H9 (cell line): ENCODE measurements at regions not wholly inside any gene's neighbourhood (a gene's known extent, or its start where the extent isn't known, plus 50 kb on each side); places are given as distances from the start of the nearest gene placed in this dataset.

Experiments
- DNase-seq: peaks from one replicate; pipeline ENCODE4 v3.0.0-alpha.2; 2017
- H2AFZ ChIP-seq: one replicate; pipeline ENCODE4 v1.6.1; 2013; ENCODE audit warnings: mild to moderate bottlenecking, low read length, control low read depth, moderate library complexity
- H2AK5ac ChIP-seq: 2 replicates; pipeline ENCODE4 v1.6.1; 2013; ENCODE audit warnings: low read length, control low read depth, mixed read lengths; ENCODE audit not compliant: insufficient read length
- H2BK120ac ChIP-seq: one replicate; pipeline ENCODE4 v1.6.1; 2013; ENCODE audit warnings: low read depth, mild to moderate bottlenecking, low read length, control low read depth, inconsistent platforms; ENCODE audit not compliant: poor library complexity, severe bottlenecking
- H2BK12ac ChIP-seq: 2 replicates; pipeline ENCODE4 v1.6.1; 2013; ENCODE audit warnings: low read length, control low read depth, mixed read lengths, low read depth; ENCODE audit not compliant: insufficient read length
- H2BK15ac ChIP-seq: 2 replicates; pipeline ENCODE4 v1.6.1; 2013; ENCODE audit warnings: low read depth, low read length, control low read depth
- H2BK20ac ChIP-seq: one replicate; pipeline ENCODE4 v1.6.1; 2013; ENCODE audit warnings: low read depth, mild to moderate bottlenecking, low read length, control low read depth, inconsistent platforms; ENCODE audit not compliant: poor library complexity, severe bottlenecking
- H2BK5ac ChIP-seq: 2 replicates; pipeline ENCODE4 v1.6.1; 2013; ENCODE audit warnings: low read length, control low read depth, mixed read lengths; ENCODE audit not compliant: insufficient read length
- H3K14ac ChIP-seq: 2 replicates; pipeline ENCODE4 v1.6.1; 2013; ENCODE audit warnings: low read length, control low read depth; ENCODE audit not compliant: insufficient read depth
- H3K18ac ChIP-seq: 2 replicates; pipeline ENCODE4 v1.6.1; 2013; ENCODE audit warnings: low read depth, mild to moderate bottlenecking, mixed read lengths, low read length, control low read depth; ENCODE audit not compliant: insufficient read length
- H3K23ac ChIP-seq: 2 replicates; pipeline ENCODE4 v1.6.1; 2013; ENCODE audit warnings: low read length, control low read depth, mixed read lengths, low read depth; ENCODE audit not compliant: insufficient read length
- H3K23me2 ChIP-seq: 2 replicates; pipeline ENCODE4 v1.6.1; 2013; ENCODE audit warnings: low read depth, mild to moderate bottlenecking, mixed read lengths, low read length, control low read depth; ENCODE audit not compliant: insufficient read length, poor library complexity, severe bottlenecking
- H3K27ac ChIP-seq: 2 replicates; pipeline ENCODE4 v1.5.1; 2013; ENCODE audit warnings: low read length, control low read depth, mixed read lengths, low read depth; ENCODE audit not compliant: insufficient read length
- H3K27me3 ChIP-seq: 2 replicates; pipeline ENCODE4 v1.6.1; 2013; ENCODE audit warnings: low read length, control low read depth, inconsistent platforms; ENCODE audit not compliant: insufficient read depth
- H3K4ac ChIP-seq: 2 replicates; pipeline ENCODE4 v1.6.1; 2013; ENCODE audit warnings: low read depth, mild to moderate bottlenecking, control low read depth, inconsistent platforms, low read length, moderate library complexity
- H3K4me1 ChIP-seq: 2 replicates; pipeline ENCODE4 v1.6.1; 2013; ENCODE audit warnings: low read length, control low read depth, inconsistent platforms; ENCODE audit not compliant: insufficient read depth
- H3K4me2 ChIP-seq: 2 replicates; pipeline ENCODE4 v1.6.1; 2013; ENCODE audit warnings: low read length, control low read depth, mixed read lengths; ENCODE audit not compliant: insufficient read length, insufficient read depth
- H3K56ac ChIP-seq: 2 replicates; pipeline ENCODE4 v1.6.1; 2013; ENCODE audit warnings: low read depth, mild to moderate bottlenecking, mixed read lengths, low read length, control low read depth; ENCODE audit not compliant: insufficient read length
- H3K79me1 ChIP-seq: 2 replicates; pipeline ENCODE4 v1.6.1; 2013; ENCODE audit warnings: low read depth, mild to moderate bottlenecking, moderate library complexity, low read length, control low read depth, inconsistent platforms; ENCODE audit not compliant: insufficient read depth, poor library complexity, severe bottlenecking
- H3K79me2 ChIP-seq: 2 replicates; pipeline ENCODE4 v1.6.1; 2013; ENCODE audit warnings: low read length, control low read depth, inconsistent platforms; ENCODE audit not compliant: insufficient read depth
- H3K9ac ChIP-seq: 2 replicates; pipeline ENCODE4 v1.6.1; 2013; ENCODE audit warnings: low read length, control low read depth, mixed read lengths; ENCODE audit not compliant: insufficient read length; ENCODE audit errors: extremely low read depth
- H3K9me3 ChIP-seq: one replicate; pipeline ENCODE4 v1.6.1; 2013; ENCODE audit warnings: low read depth, low read length, inconsistent platforms; ENCODE audit not compliant: control insufficient read depth
- H3T11ph ChIP-seq: one replicate; pipeline ENCODE4 v1.6.1; 2013; ENCODE audit warnings: mild to moderate bottlenecking, low read length, control low read depth, inconsistent platforms
- H4K20me1 ChIP-seq: one replicate; pipeline ENCODE4 v1.6.1; 2013; ENCODE audit not compliant: control insufficient read depth, insufficient read length, insufficient read depth
- H4K5ac ChIP-seq: 2 replicates; pipeline ENCODE4 v1.6.1; 2013; ENCODE audit warnings: low read depth, mild to moderate bottlenecking, mixed read lengths, low read length, control low read depth; ENCODE audit not compliant: insufficient read length
- H4K8ac ChIP-seq: replicated peaks from 2 replicates; pipeline ENCODE4 v1.6.1; 2013; ENCODE audit warnings: low read length, control low read depth, mixed read lengths, low read depth; ENCODE audit not compliant: insufficient read length
- H4K91ac ChIP-seq: 2 replicates; pipeline ENCODE4 v1.6.1; 2013; ENCODE audit warnings: low read depth, mild to moderate bottlenecking, moderate library complexity, mixed read lengths, low read length, control low read depth; ENCODE audit not compliant: insufficient read length
- H3K27ac Mint-ChIP-seq, 3 experiments: 2 replicates in 2 of 3; 3 replicates in 1 of 3; pipeline ENCODE4 v1.8.0; 2020 to 2021; ENCODE audit warnings: mixed read lengths in 3 of 3, mild to moderate bottlenecking in 1 of 3, moderate library complexity in 1 of 3
- H3K27me3 Mint-ChIP-seq: 2 replicates; pipeline ENCODE4 v1.8.0; 2021; ENCODE audit warnings: low read depth, mild to moderate bottlenecking, moderate library complexity, mixed read lengths
- H3K36me3 Mint-ChIP-seq, 3 experiments: 2 replicates in 2 of 3; 3 replicates in 1 of 3; pipeline ENCODE4 v1.8.0; 2020 to 2021; ENCODE audit warnings: low read depth in 3 of 3, mixed read lengths in 3 of 3; ENCODE audit not compliant: insufficient read depth in 1 of 3
- H3K4me1 Mint-ChIP-seq, 2 experiments: 2 replicates each; pipeline ENCODE4 v1.8.0; 2020; ENCODE audit warnings: mixed read lengths in 2 of 2
- H3K4me3 Mint-ChIP-seq, 2 experiments: 2 replicates in 1 of 2; 3 replicates in 1 of 2; pipeline ENCODE4 v1.8.0; 2020 to 2021; ENCODE audit warnings: mild to moderate bottlenecking in 2 of 2, mixed read lengths in 2 of 2, moderate library complexity in 1 of 2
- H3K9me3 Mint-ChIP-seq, 2 experiments: 2 replicates in 1 of 2; 3 replicates in 1 of 2; pipeline ENCODE4 v1.8.0; 2020; ENCODE audit warnings: mild to moderate bottlenecking in 2 of 2, mixed read lengths in 2 of 2, moderate library complexity in 1 of 2
- WGBS: extraction: QIAGEN DNeasy Blood & Tissue Kit; methylation state at CpG from one replicate; pipeline ENCODE4 v1.1.7; 2013; ENCODE audit warnings: missing lambda C conversion rate, low lambda C conversion rate, mixed read lengths; ENCODE audit not compliant: insufficient read length; ENCODE audit errors: extremely low coverage; 5-methylcytosine and 5-hydroxymethylcytosine counted together
- TF ChIP-seq, protein P1 (sequence below): fragments of 200-600 bp; sonication (generic); conservative IDR thresholded peaks from 3 replicates; pipeline ENCODE4 v1.8.0; 2021; ENCODE audit warnings: antibody characterized with exemption, mild to moderate bottlenecking

- H2BK120ac ChIP-seq: no peak overlapping the region
- H3K4me1 Mint-ChIP-seq: peaks cover 49 to 51% of the 10 kb centered on the region in 2 experiments
- no peaks in the 10 kb centered on the region for H3K23me2 ChIP-seq
- no peak overlapping the region for H3K4me3 Mint-ChIP-seq
- H4K8ac ChIP-seq: no peak overlapping the region
- H4K20me1 ChIP-seq: no peaks in the 10 kb centered on the region
- H2BK20ac ChIP-seq: no peak overlapping the region
- WGBS: no CpG with 5 or more reads among the region's 5 CpGs
- no peak overlapping the region for H3K56ac ChIP-seq
- DNase-seq: no peak
- H3K36me3 Mint-ChIP-seq: 0 out of 7 replicates have a peak, but pooled peaks cover 0 to 1% (median 0%) of the 10 kb centered on the region in 3 experiments
- no peak overlapping the region for H3K4me2 ChIP-seq
- H3K79me1 ChIP-seq: no peaks in the 10 kb centered on the region
- H2AK5ac ChIP-seq: no peak overlapping the region
- no peak overlapping the region for H2AFZ ChIP-seq
- H3K14ac ChIP-seq: no peak overlapping the region
- H3K9me3 Mint-ChIP-seq: no peaks in the 10 kb centered on the region
- no peak overlapping the region for H3K18ac ChIP-seq
- peak overlapping the region in 1 of 3 experiments; percentile 55; a peak in 1 of 7 replicates for H3K27ac Mint-ChIP-seq
- H3K27me3 Mint-ChIP-seq: no peaks in the 10 kb centered on the region; the same call in none of the 2 replicates
- no peak overlapping the region for H3K27ac ChIP-seq
- H2BK5ac ChIP-seq: no peak overlapping the region
- no peak overlapping the region for H2BK15ac ChIP-seq
- no peak overlapping the region for H3K9ac ChIP-seq
- no peak overlapping the region for H3K4ac ChIP-seq
- H4K91ac ChIP-seq: no peak overlapping the region
- no peaks in the 10 kb centered on the region for H3K27me3 ChIP-seq
- H2BK12ac ChIP-seq: no peak overlapping the region
- H3K9me3 ChIP-seq: no peaks in the 10 kb centered on the region
- no peak overlapping the region for H4K5ac ChIP-seq
- H3T11ph ChIP-seq: no peak overlapping the region
- TF ChIP-seq, protein P1, sequence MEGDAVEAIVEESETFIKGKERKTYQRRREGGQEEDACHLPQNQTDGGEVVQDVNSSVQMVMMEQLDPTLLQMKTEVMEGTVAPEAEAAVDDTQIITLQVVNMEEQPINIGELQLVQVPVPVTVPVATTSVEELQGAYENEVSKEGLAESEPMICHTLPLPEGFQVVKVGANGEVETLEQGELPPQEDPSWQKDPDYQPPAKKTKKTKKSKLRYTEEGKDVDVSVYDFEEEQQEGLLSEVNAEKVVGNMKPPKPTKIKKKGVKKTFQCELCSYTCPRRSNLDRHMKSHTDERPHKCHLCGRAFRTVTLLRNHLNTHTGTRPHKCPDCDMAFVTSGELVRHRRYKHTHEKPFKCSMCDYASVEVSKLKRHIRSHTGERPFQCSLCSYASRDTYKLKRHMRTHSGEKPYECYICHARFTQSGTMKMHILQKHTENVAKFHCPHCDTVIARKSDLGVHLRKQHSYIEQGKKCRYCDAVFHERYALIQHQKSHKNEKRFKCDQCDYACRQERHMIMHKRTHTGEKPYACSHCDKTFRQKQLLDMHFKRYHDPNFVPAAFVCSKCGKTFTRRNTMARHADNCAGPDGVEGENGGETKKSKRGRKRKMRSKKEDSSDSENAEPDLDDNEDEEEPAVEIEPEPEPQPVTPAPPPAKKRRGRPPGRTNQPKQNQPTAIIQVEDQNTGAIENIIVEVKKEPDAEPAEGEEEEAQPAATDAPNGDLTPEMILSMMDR: no peak
- peaks cover 9% of the 10 kb centered on the region; the same call in 1 of the 2 replicates for H3K4me1 ChIP-seq
- no peaks in the 10 kb centered on the region for H3K79me2 ChIP-seq
- H3K23ac ChIP-seq: no peak overlapping the region
Measured at GRCh38 chr2:236659758-236660150, 90.1 kb downstream of the ACKR3 start.
